HG03442 (cell line): ENCODE measurements at regions not wholly inside any gene's neighbourhood (a gene's known extent, or its start where the extent isn't known, plus 50 kb on each side); places are given as distances from the start of the nearest gene placed in this dataset.
"Not testable (repeated sequence)": the region's sequence is repeated elsewhere in the genome, so short reads cannot be mapped to it uniquely, and the experiment has no call there.

Experiments used
- ATAC-seq: cut with Tn5 transposase; IDR thresholded peaks from one replicate; pipeline ENCODE4 v1.9.1; 2021; ENCODE audit warnings: mild to moderate bottlenecking, moderate library complexity; ENCODE audit not compliant: unreplicated experiment

- no peak for ATAC-seq
Observed at GRCh38 chr7:109694149-109695071, 1124.7 kb downstream of the DNAJB9 start.

GRCh38 chr7:109695419-109695818 lies 1125.7 kb downstream of the DNAJB9 start:
- ATAC-seq: no peak

- no peak for ATAC-seq
Observed at GRCh38 chr7:109696723-109697122, 1127.0 kb downstream of the DNAJB9 start.

DNA sequence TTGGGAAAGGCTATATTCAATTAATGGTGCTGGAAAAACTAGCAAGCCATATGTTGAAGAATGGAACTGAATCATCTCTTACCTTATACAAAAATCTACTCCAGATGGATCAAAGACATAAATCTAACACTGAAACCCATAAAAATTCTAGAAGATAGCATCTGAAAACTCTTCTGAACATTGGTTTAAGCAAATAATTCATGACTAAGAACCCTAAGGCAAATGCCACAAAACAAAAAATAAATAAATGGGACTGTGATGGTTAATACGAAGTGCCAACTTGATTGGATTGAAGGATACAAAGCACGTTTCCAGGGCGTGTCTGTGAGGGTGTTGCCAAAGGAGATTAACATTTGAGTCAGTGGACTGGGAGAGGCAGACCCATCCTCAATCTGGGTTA lies 1130.0 kb downstream of the DNAJB9 start:
- no peak for ATAC-seq

GRCh38 chr7:109713366-109713765 lies 1143.7 kb downstream of the DNAJB9 start:
- no peak for ATAC-seq

GRCh38 chr7:109719359-109719758 lies 1149.7 kb downstream of the DNAJB9 start:
- ATAC-seq: not testable (repeated sequence)

DNA sequence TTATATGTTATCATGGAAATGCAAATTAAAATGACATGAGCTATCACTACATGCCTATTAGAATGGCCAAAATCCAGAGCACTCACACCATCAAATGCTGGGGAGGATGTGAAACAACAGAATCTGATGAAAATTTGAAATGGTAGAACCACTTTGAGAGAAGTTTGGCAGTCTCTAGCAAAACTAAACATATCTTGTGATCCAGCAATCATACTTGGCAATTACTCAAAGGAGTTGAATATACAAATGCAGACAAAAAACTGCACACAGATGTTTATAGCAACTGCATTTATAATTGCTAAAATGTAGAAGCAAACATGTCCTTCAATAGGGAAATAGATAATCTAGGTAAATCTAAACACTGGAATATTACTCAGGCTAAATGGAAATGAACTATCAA lies 1164.9 kb downstream of the DNAJB9 start:
- ATAC-seq: no peak

DNA sequence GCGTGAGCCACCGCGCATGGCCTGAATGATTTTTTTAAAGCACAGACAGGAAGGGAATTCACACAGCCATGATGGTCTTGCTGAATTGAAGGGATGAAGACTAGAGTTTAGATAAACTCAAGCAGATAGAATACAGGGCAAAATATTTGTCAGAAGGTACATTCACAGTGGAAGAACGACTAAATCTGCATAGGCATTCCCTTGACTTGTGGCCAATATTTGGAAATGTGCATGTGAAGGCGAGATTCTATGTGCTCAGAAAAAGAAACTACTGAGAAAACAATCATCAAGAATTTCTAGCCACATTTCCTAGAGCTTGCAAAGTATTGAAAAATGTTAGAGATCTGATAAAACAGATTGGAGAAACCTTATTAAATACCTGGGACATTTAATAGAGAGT lies 1166.2 kb downstream of the DNAJB9 start:
- no peak for ATAC-seq

DNA sequence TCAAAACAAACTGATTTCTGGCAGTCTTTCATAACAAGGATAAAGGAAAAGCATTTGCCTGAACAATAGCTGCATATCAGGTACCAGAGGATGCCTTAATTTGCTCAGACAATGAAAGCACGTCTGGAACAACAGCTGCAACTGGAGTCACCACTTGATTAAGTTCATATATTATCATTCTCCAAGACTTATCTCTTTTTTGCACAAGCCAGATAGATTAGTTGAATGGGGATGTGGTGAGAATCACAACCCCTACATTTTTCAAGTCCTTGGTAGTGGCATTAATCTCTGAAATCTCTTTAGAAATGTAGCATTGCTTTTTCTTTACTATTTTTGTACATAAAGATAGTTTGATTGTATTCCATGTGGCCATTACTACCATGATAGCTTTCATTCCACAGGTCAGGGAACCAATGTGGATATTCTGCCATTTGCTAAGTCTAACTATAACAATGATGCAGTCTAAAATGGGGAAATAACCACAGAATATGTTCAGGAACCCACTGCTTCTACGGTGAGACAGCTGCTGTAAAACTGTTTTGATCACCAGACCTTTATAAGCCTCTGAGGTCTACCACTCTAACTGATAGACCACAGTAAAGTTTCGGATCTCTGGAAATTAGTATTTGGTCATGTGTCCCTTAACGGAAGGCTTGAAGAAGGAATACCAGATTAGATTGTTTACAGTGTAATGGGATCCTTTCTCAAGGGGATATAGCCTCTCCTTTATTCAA lies 1176.2 kb downstream of the DNAJB9 start:
- ATAC-seq: no peak

- no peak for ATAC-seq
Observed at GRCh38 chr7:109751241-109751640, 1181.6 kb downstream of the DNAJB9 start.

- no peak for ATAC-seq
Observed at GRCh38 chr7:109752068-109752467, 1182.4 kb downstream of the DNAJB9 start.

DNA sequence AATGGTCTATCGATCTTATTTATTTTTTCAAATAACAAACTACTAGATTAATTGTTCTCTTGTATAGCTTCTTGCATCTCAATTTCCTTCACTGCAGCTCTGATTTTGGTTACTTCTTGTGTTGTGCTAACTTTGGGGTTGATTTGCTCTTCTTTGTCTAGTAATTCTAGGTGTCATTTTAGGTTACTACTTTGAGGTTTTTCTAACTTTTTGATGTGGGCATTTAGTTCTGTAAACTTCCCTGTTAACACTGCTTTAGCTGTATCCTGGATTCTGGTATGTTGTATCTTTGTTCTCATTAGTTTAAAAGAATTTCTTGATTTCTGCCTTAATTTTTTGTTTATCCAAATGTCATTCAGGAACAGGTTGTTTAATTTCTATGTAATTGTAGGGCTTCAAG lies 1188.0 kb downstream of the DNAJB9 start:
- ATAC-seq: no peak

GRCh38 chr7:109763611-109764010 lies 1193.9 kb downstream of the DNAJB9 start:
- no peak for ATAC-seq

DNA sequence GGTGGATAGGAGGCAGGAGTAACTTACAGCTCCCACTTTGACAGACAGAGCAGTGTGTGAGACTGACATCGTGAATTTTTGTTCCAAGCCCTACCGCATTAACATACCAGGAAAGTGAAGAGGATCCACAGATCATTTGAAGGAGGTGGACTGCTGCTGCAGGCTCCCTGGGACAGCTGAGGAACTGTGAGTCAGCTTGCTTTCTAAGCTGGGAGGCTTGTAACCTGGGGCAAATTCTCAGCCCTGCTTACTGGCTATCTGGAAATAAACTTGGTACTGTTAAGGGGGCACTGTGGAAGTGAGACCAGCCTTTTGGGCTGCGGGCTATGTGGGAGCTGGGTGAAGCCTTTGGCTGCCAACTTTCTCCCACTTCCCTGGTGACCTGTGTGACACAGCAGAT lies 1202.5 kb downstream of the DNAJB9 start:
- no peak for ATAC-seq

DNA sequence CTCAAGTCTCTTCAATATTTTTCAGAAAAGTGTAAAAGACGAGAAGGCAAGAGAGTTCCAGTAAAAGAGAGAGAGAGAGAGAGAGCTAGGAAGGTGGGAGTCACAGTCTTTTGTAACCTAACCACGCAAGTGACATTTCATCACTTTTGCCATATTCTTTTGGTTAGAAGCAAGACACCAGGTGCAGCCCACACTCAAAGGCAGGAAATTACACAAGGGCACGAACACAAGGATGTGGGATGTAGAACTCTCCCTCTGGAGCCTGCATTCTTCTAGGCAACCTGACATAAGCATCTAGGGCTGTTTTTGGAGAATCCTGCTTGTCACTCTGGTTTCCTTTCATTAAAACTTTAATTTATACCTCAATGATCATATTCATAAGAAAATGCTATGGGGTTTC lies 1213.1 kb downstream of the DNAJB9 start:
- no peak for ATAC-seq

DNA sequence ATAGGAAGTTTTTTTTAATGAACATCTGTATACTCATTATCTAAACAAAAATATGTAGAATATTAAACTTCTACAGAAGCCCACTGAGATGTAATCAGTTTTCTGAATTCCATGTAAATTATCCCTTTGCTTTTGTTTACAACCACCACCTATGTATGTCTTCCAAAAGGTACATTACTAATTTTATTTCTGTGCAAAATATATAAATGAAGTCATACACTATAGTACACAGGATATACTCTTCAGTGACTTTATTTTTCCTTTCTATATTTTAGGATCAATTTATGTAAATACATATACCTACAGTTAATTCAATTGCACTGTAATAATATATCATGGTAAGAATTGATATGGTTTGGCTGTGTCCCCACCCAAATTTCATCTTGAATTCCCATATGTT lies 1236.9 kb downstream of the DNAJB9 start:
- ATAC-seq: no peak

DNA sequence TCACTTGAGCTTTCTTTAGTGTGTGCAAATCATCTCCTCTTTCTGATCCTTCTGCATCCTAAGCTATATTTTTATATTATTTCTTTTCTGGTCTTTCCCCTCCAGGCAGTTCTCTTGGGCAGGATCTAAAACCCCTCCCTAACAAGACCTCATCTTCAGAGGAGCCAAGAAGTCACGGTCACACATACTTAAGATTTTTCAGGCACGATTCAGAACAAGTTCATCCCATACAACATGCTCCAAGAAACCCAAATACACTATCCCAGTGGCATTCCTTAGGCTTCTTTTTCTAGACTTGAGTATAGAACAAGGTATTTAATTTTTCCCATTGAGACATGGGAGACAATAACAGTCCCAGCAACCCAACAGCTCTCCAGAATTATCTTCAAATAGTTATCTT lies 1251.5 kb downstream of the DNAJB9 start:
- no peak for ATAC-seq

- no peak for ATAC-seq
Observed at GRCh38 chr7:109834851-109835250, 1256.1 kb upstream of the LRRN3 start.

GRCh38 chr7:109835577-109835976 lies 1255.3 kb upstream of the LRRN3 start:
- ATAC-seq: no peak

- ATAC-seq: no peak
Observed at GRCh38 chr7:109836016-109836415, 1254.9 kb upstream of the LRRN3 start.

DNA sequence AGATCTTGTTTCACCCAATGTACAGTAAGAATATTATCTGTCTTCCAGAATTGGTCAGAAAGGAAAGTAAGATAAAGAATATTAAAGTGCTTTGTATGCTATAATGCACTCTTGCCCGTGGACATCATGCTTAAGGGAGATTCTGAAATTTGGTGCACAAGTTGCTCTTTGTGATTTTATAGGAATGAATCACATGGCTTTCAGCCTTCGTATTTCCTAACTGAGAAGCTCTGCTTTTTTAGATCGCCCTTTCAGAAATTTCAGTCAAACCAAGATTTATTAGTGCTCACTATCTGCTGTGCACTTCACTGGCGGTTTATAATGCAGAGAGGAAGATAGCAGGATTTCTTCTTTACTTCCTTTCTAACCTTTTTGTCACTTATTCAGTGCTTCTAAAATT lies 1248.5 kb upstream of the LRRN3 start:
- ATAC-seq: no peak

- ATAC-seq: no peak
Observed at GRCh38 chr7:109844362-109844761, 1246.6 kb upstream of the LRRN3 start.
